HG03442 (cell line): ENCODE measurements at regions not wholly inside any gene's neighbourhood (a gene's known extent, or its start where the extent isn't known, plus 50 kb on each side); places are given as distances from the start of the nearest gene placed in this dataset.
A peak's percentile ranks its signal among the peaks of the same experiment; 100 is the strongest.

Experiments
- ATAC-seq: cut with Tn5 transposase; IDR thresholded peaks from one replicate; pipeline ENCODE4 v1.9.1; 2021; ENCODE audit warnings: mild to moderate bottlenecking, moderate library complexity; ENCODE audit not compliant: unreplicated experiment

- ATAC-seq: no peak
Measured at GRCh38 chr4:110770353-110770752, 147.5 kb upstream of the PITX2 start.

- no peak for ATAC-seq
Measured at GRCh38 chr4:110778521-110778920, 155.6 kb upstream of the PITX2 start.

- ATAC-seq: no peak
Measured at GRCh38 chr4:110780538-110780937, 157.7 kb upstream of the PITX2 start.

GRCh38 chr4:110781944-110782343 lies 159.1 kb upstream of the PITX2 start:
- no peak for ATAC-seq

GRCh38 chr4:110787109-110787508 lies 164.2 kb upstream of the PITX2 start:
- no peak for ATAC-seq

GRCh38 chr4:110787707-110788106 lies 164.8 kb upstream of the PITX2 start:
- no peak for ATAC-seq

GRCh38 chr4:110788302-110788701 lies 165.4 kb upstream of the PITX2 start:
- no peak for ATAC-seq

GRCh38 chr4:110792036-110792435 lies 169.2 kb upstream of the PITX2 start:
- ATAC-seq: no peak

- ATAC-seq: no peak
Measured at GRCh38 chr4:110793381-110793801, 170.5 kb upstream of the PITX2 start.

GRCh38 chr4:110793890-110794554 lies 171.1 kb upstream of the PITX2 start:
- ATAC-seq: no peak

- ATAC-seq: no peak
Measured at GRCh38 chr4:110795971-110796370, 173.1 kb upstream of the PITX2 start.

- ATAC-seq: no peak
Measured at GRCh38 chr4:110797486-110797885, 174.6 kb upstream of the PITX2 start.

- ATAC-seq: no peak
Measured at GRCh38 chr4:110798687-110799086, 175.8 kb upstream of the PITX2 start.

- no peak for ATAC-seq
Measured at GRCh38 chr4:110799211-110799610, 176.3 kb upstream of the PITX2 start.

- ATAC-seq: no peak
Measured at GRCh38 chr4:110801591-110801990, 178.7 kb upstream of the PITX2 start.

GRCh38 chr4:110808351-110808878 lies 185.5 kb upstream of the PITX2 start:
- peak; percentile 82 for ATAC-seq

GRCh38 chr4:110815950-110816349 lies 193.1 kb upstream of the PITX2 start:
- no peak for ATAC-seq

- no peak for ATAC-seq
Measured at GRCh38 chr4:110816367-110816766, 193.5 kb upstream of the PITX2 start.

GRCh38 chr4:110821186-110821585 lies 198.3 kb upstream of the PITX2 start:
- no peak for ATAC-seq

- ATAC-seq: peak; percentile 94
Measured at GRCh38 chr4:110823251-110823650, 200.4 kb upstream of the PITX2 start.

- ATAC-seq: no peak
Measured at GRCh38 chr4:110824344-110824743, 201.5 kb upstream of the PITX2 start.

- no peak for ATAC-seq
Measured at GRCh38 chr4:110826656-110827055, 203.8 kb upstream of the PITX2 start.

- no peak for ATAC-seq
Measured at GRCh38 chr4:110830461-110830860, 207.6 kb upstream of the PITX2 start.
